CD4-positive, CD25-positive, alpha-beta regulatory T cell (primary cell): ENCODE measurements at regions not wholly inside any gene's neighbourhood (a gene's known extent, or its start where the extent isn't known, plus 50 kb on each side); places are given as distances from the start of the nearest gene placed in this dataset.

ENCODE experiments used
- ATAC-seq, 2 donors: fragments of 150-1000 bp; cut with Tn5 transposase; one replicate each; pipeline ENCODE4 v1.10.0; 2021; ENCODE audit warnings: low read depth in 2 of 2, moderate number of reproducible peaks in 2 of 2, moderate library complexity in 1 of 2
- DNase-seq, 3 donors: peaks; one replicate each; pipeline versions ENCODE4 v3.0.0 to v3.0.0-alpha.2; 2012 to 2022; ENCODE audit warnings: mixed read lengths in 1 of 3
- H3K27ac ChIP-seq: one replicate; pipeline ENCODE4 v1.7.0; 2013; ENCODE audit warnings: mild to moderate bottlenecking, low read length; ENCODE audit not compliant: insufficient read depth, poor library complexity, severe bottlenecking
- H3K27me3 ChIP-seq: one replicate; pipeline ENCODE4 v1.7.0; 2013; ENCODE audit warnings: low read length; ENCODE audit not compliant: control insufficient read depth, insufficient read depth
- H3K36me3 ChIP-seq: one replicate; pipeline ENCODE4 v1.7.0; 2013; ENCODE audit warnings: mild to moderate bottlenecking, low read length, moderate library complexity; ENCODE audit not compliant: control insufficient read depth, insufficient read depth
- H3K4me1 ChIP-seq: 2 replicates; pipeline ENCODE4 v1.7.0; 2013; ENCODE audit warnings: mild to moderate bottlenecking, low read length; ENCODE audit not compliant: insufficient read depth, control insufficient read depth, poor library complexity, severe bottlenecking
- H3K4me3 ChIP-seq: one replicate; pipeline ENCODE4 v1.7.0; 2013; ENCODE audit warnings: low read depth, mild to moderate bottlenecking, low read length, moderate library complexity
- H3K9me3 ChIP-seq, 2 experiments: 1 replicate in 1 of 2; 2 replicates in 1 of 2; pipeline ENCODE4 v1.7.0; 2013; ENCODE audit warnings: low read length in 2 of 2, mild to moderate bottlenecking in 1 of 2, moderate library complexity in 1 of 2; ENCODE audit not compliant: control insufficient read depth in 2 of 2
- H3K27ac Mint-ChIP-seq, 3 donors: one replicate each; pipeline ENCODE4 v1.8.0; 2020 to 2022; ENCODE audit warnings: mild to moderate bottlenecking in 3 of 3, mixed read lengths in 3 of 3, moderate library complexity in 2 of 3
- H3K27me3 Mint-ChIP-seq: one replicate; pipeline ENCODE4 v1.8.0; 2022; ENCODE audit warnings: mild to moderate bottlenecking, mixed read lengths
- H3K36me3 Mint-ChIP-seq: one replicate; pipeline ENCODE4 v1.8.0; 2020; ENCODE audit warnings: mixed read lengths
- H3K4me1 Mint-ChIP-seq, 4 donors: one replicate each; pipeline ENCODE4 v1.8.0; 2020 to 2022; ENCODE audit warnings: mixed read lengths in 4 of 4, mild to moderate bottlenecking in 1 of 4
- H3K4me3 Mint-ChIP-seq, 4 donors: one replicate each; pipeline ENCODE4 v1.8.0; 2020 to 2022; ENCODE audit warnings: mild to moderate bottlenecking in 4 of 4, mixed read lengths in 4 of 4, moderate library complexity in 3 of 4
- H3K9me3 Mint-ChIP-seq, 7 donors: one replicate each; pipeline ENCODE4 v1.8.0; 2020 to 2022; ENCODE audit warnings: mixed read lengths in 7 of 7, mild to moderate bottlenecking in 3 of 7, moderate library complexity in 2 of 7

- DNase-seq (no peak), ATAC-seq (no peak)
- Mint-ChIP-seq H3K4me1 (peaks cover 3 to 9% (median 5%) of the 10 kb centered on the region in 4 donors), H3K9me3 (peaks cover 0 to 2% (median 0%) of the 10 kb centered on the region in 7 donors), H3K27ac (peak overlapping the region in 1 of 3 donors; percentile 52), H3K4me3 (no peak overlapping the region), H3K27me3 (peaks cover 5% of the 10 kb centered on the region), H3K36me3 (no peaks in the 10 kb centered on the region)
- no peaks in the 10 kb centered on the region for H3K36me3 ChIP-seq
- H3K4me3 ChIP-seq = no peak overlapping the region
- peaks cover 2% of the 10 kb centered on the region for H3K27me3 ChIP-seq
- H3K27ac ChIP-seq = no peak overlapping the region
- no peaks in the 10 kb centered on the region for H3K4me1 ChIP-seq
- H3K9me3 ChIP-seq = no peaks in the 10 kb centered on the region
Observed at GRCh38 chr14:98847521-98848468, 424.2 kb downstream of the BCL11B start.

- no peak for DNase-seq
- Mint-ChIP-seq H3K36me3 (peaks cover 3% of the 10 kb centered on the region), H3K4me3 (no peak overlapping the region), H3K4me1 (peaks cover 0 to 4% (median 1%) of the 10 kb centered on the region in 4 donors), H3K27ac (peak overlapping the region in 1 of 3 donors; percentile 47), H3K9me3 (peaks cover 0 to 2% (median 0%) of the 10 kb centered on the region in 7 donors), H3K27me3 (peaks cover 17% of the 10 kb centered on the region)
- no peak for ATAC-seq
- Histone ChIP-seq H3K36me3 (no peaks in the 10 kb centered on the region), H3K27ac (no peak overlapping the region), H3K9me3 (no peaks in the 10 kb centered on the region), H3K4me1 (no peaks in the 10 kb centered on the region), H3K27me3 (peaks cover 3% of the 10 kb centered on the region), H3K4me3 (no peak overlapping the region)
Observed at GRCh38 chr14:98853063-98853729, 418.8 kb downstream of the BCL11B start.

GRCh38 chr14:98855926-98856715, 415.9 kb downstream of the BCL11B start:
- H3K4me1 ChIP-seq = no peaks in the 10 kb centered on the region
- H3K36me3 Mint-ChIP-seq = peaks cover 3% of the 10 kb centered on the region
- H3K27ac ChIP-seq = no peak overlapping the region
- ATAC-seq (no peak), DNase-seq (no peak)
- peaks cover 0 to 4% (median 1%) of the 10 kb centered on the region in 4 donors for H3K4me1 Mint-ChIP-seq
- H3K36me3 ChIP-seq = no peaks in the 10 kb centered on the region
- no peak overlapping the region for H3K4me3 ChIP-seq
- no peak overlapping the region for H3K27ac Mint-ChIP-seq
- H3K9me3 Mint-ChIP-seq = peaks cover 0 to 1% (median 0%) of the 10 kb centered on the region in 7 donors
- peaks cover 17% of the 10 kb centered on the region for H3K27me3 Mint-ChIP-seq
- no peak overlapping the region for H3K4me3 Mint-ChIP-seq
- peaks cover 3% of the 10 kb centered on the region for H3K27me3 ChIP-seq
- H3K9me3 ChIP-seq = no peaks in the 10 kb centered on the region

- Histone ChIP-seq H3K9me3 (no peaks in the 10 kb centered on the region), H3K36me3 (no peaks in the 10 kb centered on the region), H3K4me3 (no peak overlapping the region), H3K4me1 (no peaks in the 10 kb centered on the region), H3K27me3 (peaks cover 3% of the 10 kb centered on the region), H3K27ac (no peak overlapping the region)
- H3K4me1 Mint-ChIP-seq = peaks cover 0 to 8% (median 1%) of the 10 kb centered on the region in 4 donors
- H3K4me3 Mint-ChIP-seq = no peak overlapping the region
- peaks cover 3% of the 10 kb centered on the region for H3K36me3 Mint-ChIP-seq
- ATAC-seq = no peak
- peak overlapping the region in 1 of 3 donors; percentile 52 for H3K27ac Mint-ChIP-seq
- no peak for DNase-seq
- peaks cover 13% of the 10 kb centered on the region for H3K27me3 Mint-ChIP-seq
- H3K9me3 Mint-ChIP-seq = peaks cover 0 to 1% (median 0%) of the 10 kb centered on the region in 7 donors
Observed at GRCh38 chr14:98858158-98858557, 413.8 kb downstream of the BCL11B start.

GRCh38 chr14:98858561-98858960, 413.4 kb downstream of the BCL11B start:
- Mint-ChIP-seq H3K27me3 (peaks cover 11% of the 10 kb centered on the region), H3K9me3 (peaks cover 0 to 1% (median 0%) of the 10 kb centered on the region in 7 donors), H3K36me3 (peaks cover 3% of the 10 kb centered on the region), H3K4me3 (no peak overlapping the region), H3K4me1 (peaks cover 0 to 8% (median 1%) of the 10 kb centered on the region in 4 donors), H3K27ac (peak overlapping the region in 1 of 3 donors; percentile 59)
- Histone ChIP-seq H3K4me1 (no peaks in the 10 kb centered on the region), H3K9me3 (no peaks in the 10 kb centered on the region), H3K27me3 (peaks cover 3% of the 10 kb centered on the region), H3K27ac (no peak overlapping the region), H3K36me3 (no peaks in the 10 kb centered on the region), H3K4me3 (no peak overlapping the region)
- DNase-seq (no peak), ATAC-seq (no peak)

GRCh38 chr14:98859301-98859700, 412.7 kb downstream of the BCL11B start:
- Histone ChIP-seq H3K4me1 (no peaks in the 10 kb centered on the region), H3K4me3 (no peak overlapping the region), H3K27me3 (peaks cover 3% of the 10 kb centered on the region), H3K27ac (no peak overlapping the region), H3K9me3 (no peaks in the 10 kb centered on the region), H3K36me3 (no peaks in the 10 kb centered on the region)
- Mint-ChIP-seq H3K4me3 (peak overlapping the region in 1 of 4 donors; percentile 80), H3K27ac (peak overlapping the region in 2 of 3 donors; percentile 59 to 62), H3K27me3 (peaks cover 11% of the 10 kb centered on the region), H3K9me3 (no peaks in the 10 kb centered on the region), H3K4me1 (peaks cover 0 to 8% (median 0%) of the 10 kb centered on the region in 4 donors), H3K36me3 (peaks cover 3% of the 10 kb centered on the region)
- no peak for ATAC-seq
- DNase-seq = no peak

- Mint-ChIP-seq H3K4me1 (peaks cover 0 to 10% (median 3%) of the 10 kb centered on the region in 4 donors), H3K4me3 (no peak overlapping the region), H3K27me3 (peaks cover 6% of the 10 kb centered on the region), H3K9me3 (no peaks in the 10 kb centered on the region), H3K27ac (no peak overlapping the region), H3K36me3 (peaks cover 6% of the 10 kb centered on the region)
- Histone ChIP-seq H3K4me1 (peaks cover 3% of the 10 kb centered on the region), H3K9me3 (no peaks in the 10 kb centered on the region), H3K4me3 (no peak overlapping the region), H3K27ac (no peak overlapping the region), H3K36me3 (no peaks in the 10 kb centered on the region), H3K27me3 (no peaks in the 10 kb centered on the region)
- no peak for DNase-seq
- no peak for ATAC-seq
Observed at GRCh38 chr14:98864211-98864610, 407.8 kb downstream of the BCL11B start.
